ENCODE measurements at regions not wholly inside any gene's neighbourhood (a gene's known extent, or its start where the extent isn't known, plus 50 kb on each side); places are given as distances from the start of the nearest gene placed in this dataset.
"Not testable (repeated sequence)": the region's sequence is repeated elsewhere in the genome, so short reads cannot be mapped to it uniquely, and the experiment has no call there.

GRCh38 chr2:139410147-139410832, 630.1 kb upstream of the NXPH2 start:
- not testable (repeated sequence) for DNase-seq (ENCODE audit: low spot score)

DNA sequence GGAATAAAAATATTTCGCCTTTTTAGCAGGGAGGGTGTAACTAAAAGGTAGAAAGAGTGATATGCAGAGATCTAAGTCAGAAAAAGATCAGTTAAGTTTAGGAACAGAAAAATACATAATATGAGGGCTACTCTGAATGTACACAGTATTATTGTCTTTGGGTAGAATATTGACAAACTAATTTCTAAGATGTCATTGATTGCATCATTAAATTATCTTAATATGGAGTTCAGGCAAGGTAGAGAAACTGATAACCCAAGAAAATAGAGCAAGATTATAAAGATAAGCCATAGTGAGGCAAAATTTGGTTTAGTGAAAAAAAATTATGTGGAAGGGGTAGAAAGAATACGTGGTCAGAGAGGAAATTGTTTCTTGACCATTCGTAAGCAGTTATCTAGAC, 629.0 kb upstream of the NXPH2 start:
- DNase-seq (ENCODE audit: low spot score) = no peak

- no peak for DNase-seq (ENCODE audit: low spot score)
Measured at GRCh38 chr2:139403948-139404347, 623.8 kb upstream of the NXPH2 start.

- DNase-seq (ENCODE audit: low spot score) = no peak
Measured at GRCh38 chr2:139394801-139395200, 614.6 kb upstream of the NXPH2 start.

DNA sequence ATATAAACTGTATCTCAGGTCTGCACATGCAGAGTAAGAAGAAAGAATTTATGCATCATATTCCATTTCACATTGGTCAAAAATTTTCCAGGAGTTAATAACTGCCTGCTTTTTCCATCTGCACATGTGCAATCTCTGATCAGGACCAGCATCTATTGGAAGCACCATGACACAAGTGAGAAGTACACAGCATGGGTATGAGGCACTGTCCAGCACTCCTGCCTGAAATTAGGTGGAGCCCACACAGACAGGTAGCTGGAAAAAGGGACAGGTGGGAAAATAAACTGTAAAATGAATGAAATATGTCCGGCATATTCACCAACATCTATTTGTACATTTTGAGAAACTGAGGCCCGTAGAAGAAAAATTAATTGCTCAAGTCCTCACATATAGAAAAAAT, 609.2 kb upstream of the NXPH2 start:
- no peak for DNase-seq (ENCODE audit: low spot score)

GRCh38 chr2:139386401-139386800, 606.2 kb upstream of the NXPH2 start:
- DNase-seq (ENCODE audit: low spot score) = no peak

DNA sequence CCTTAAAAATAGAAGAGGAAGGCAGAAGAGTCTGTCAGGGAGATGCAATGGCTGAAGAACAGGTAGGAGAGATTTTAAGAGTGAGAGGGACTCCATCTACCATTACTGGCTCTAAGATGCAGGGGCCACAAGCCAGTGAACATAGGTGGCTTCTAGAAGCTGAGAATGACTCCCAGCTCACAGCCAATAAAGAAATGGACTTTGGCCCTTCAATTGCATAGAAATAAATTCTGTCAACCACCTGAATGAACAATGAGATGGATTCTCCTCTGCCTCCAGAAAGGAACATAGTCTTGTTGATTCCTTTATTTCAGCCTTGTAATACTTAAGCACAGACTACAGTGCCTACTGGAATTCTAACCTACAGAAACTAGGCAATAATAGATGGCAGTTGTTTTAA, 603.3 kb upstream of the NXPH2 start:
- no peak for DNase-seq (ENCODE audit: low spot score)

GRCh38 chr2:139380051-139380450, 599.9 kb upstream of the NXPH2 start:
- no peak for DNase-seq (ENCODE audit: low spot score)

DNA sequence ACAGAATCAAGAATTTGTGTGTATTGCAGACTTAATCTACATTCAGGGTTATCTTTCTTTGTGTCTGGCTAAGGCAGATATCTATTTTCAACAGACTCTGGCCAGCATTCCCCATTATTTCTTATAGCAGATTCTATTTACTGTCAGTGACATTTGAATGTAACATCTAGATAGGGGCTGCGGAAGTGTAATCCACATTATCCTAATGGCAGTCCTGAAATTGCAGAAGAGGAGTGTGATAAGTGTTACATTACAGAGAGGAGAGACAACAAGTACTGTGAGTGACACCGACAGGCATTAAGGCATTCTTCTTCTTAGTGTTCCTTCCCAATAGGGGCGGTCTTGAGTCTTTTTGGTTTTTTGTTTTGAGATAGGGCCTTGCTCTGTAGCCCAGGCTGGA, 598.2 kb upstream of the NXPH2 start:
- DNase-seq (ENCODE audit: low spot score) = no peak

- DNase-seq (ENCODE audit: low spot score) = no peak
Measured at GRCh38 chr2:139374296-139374850, 594.2 kb upstream of the NXPH2 start.

DNA sequence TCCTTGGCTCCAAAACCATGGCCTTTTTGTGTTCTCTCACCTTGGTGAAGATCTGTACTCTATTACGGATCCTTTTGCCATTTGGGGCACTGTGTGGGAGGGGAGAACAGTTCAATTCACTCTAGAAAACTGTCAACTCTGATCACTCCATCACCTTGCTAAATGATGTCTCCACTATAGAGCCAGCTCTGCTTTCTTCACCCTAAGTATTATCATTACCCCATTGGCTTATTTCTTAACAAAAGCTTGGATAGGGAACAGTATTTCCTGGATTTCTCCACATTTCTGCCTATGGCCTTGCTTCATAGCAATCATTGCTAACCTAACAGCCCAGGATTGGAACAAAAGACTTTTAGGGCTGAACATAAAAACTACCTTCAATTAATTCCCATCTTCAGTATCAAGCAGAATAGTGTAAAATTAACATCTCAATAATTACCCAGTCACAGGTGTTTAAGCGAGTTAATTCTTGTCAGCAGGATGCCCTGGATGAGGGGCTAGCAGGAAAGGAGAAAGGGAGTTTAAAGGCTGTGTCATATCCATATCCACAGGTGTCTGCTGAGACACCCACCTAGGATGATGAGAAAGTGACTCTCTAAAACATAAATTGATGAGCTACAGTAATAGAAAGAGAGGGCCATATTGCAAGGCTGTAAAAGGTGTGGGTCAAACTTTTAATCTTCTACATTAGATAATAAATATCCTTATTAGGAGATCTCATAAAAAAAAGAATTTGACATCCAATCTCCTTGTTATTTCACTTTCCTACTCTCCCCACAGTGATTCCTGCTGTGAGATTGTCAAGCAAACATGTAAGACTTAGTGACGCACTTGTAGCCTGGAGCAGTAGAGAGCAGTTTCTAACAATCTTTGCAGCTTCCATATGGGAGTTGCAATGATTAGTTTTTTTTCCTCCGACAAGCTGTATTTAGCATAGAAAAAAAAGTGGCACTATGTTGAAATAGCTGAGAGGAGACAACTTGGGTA, 589.5 kb upstream of the NXPH2 start:
- no peak for DNase-seq (ENCODE audit: low spot score)

GRCh38 chr2:139367416-139367815, 587.2 kb upstream of the NXPH2 start:
- no peak for DNase-seq (ENCODE audit: low spot score)

DNA sequence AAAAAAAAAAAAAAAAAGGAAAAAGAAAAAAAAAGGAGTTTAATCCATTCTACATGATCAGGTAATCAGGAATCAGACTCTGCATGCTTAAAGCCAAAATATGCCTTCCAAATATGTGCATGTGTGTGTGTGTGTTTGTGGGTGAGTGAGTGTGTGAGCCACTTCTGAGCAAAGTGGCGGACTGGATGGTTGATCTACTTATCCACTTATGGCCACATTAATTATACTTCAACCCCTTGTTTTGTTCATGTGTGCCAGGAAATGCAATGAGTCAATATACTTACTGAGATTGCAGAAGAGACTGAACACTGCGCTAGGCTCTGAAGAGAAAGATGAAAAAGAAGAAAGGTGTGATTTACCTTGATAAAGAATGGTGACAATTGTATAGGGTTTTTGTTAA, 586.5 kb upstream of the NXPH2 start:
- DNase-seq (ENCODE audit: low spot score) = no peak

DNA sequence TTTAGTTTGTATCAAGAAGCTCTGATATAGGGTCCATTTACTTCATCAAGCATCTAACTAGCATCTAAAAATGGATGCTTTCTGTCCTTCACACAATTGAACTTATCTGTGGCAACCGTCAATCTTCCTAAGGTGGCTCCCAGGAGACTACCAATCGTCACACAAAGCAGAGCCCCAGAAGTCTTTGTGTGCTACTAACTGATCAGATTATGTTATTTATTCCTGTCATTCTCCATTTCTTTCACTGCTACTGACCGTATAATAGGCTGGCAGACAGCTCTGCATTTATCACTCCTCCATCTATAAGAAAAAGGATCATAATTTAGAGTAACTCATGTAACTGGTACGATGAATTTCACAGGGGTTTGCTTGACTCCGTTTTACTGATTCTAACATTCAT, 585.0 kb upstream of the NXPH2 start:
- no peak for DNase-seq (ENCODE audit: low spot score)

DNA sequence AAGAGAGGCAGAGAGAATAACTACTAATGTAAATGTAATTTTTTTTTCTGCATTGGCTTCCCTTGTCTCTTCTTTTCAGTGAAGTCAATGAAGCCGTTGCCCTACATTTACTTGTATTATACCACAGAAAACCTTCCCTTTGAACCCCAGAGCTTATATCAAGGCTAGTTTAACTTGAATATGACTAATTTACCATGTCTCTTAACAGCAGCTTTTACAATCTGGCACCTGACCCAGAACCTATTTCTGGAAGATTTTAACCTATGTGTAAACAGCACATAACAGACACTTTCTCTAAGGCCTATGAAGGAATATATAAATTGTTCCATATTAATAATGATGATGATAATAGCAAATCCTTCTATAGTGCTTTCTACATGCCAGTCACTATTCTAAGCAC, 580.5 kb upstream of the NXPH2 start:
- DNase-seq (ENCODE audit: low spot score) = no peak

DNA sequence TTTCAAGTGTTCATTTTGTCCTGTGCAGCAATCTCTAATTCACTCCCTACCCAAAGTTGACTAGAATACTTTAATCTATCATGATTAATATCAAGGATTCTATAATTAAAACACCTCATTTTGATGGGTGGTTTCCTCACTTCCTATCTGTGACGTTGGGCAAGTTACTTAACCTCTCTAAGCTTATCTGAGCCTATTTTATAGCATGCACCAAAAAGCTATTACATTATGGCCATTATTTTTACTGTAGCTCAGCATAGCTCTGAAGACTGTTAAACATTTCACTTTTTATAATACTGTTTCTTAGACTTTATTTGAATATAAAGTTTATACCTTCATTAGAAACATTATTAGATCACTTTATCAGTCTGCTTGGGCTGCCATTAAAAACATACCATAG, 579.6 kb upstream of the NXPH2 start:
- DNase-seq (ENCODE audit: low spot score) = no peak

DNA sequence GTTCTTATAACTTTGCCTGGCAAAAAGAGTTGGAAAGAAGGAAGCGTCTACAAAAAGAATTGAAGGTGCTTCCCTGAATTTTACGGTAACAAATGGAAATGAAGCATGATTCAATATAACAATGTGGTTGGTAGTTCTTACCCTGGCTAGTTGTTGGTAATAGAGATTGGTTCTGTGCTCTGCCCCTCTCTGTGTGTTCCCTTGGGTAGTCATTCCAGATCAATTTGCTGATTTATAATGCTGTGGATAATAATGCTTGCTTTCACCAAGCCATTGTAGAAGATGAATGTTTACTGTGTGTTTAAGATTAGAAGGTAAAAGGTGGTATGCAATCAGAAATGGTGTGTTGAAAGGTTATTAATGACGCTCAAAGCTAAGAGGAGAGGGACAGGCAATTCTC, 577.8 kb upstream of the NXPH2 start:
- no peak for DNase-seq (ENCODE audit: low spot score)

- DNase-seq (ENCODE audit: low spot score) = no peak
Measured at GRCh38 chr2:139354518-139354917, 574.3 kb upstream of the NXPH2 start.

DNA sequence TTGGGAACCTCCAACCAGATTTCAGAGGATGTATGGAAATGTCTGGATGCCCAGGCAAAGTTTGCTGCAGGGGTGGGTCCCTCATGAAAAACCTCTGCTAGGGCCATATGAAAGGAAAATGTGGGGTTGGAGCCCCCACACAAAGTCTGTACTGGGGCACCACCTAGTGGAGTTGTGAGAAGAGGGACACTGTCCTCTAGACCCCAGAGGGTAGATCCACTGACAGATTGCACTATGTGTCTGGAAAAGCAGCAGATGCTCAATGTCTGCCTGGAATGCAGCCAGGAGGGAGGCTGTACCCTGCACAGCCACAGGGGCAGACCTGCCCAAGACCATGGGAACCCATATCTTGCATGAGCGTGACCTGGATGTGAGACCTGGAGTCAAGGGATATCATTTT, 573.7 kb upstream of the NXPH2 start:
- no peak for DNase-seq (ENCODE audit: low spot score)

- no peak for DNase-seq (ENCODE audit: low spot score)
Measured at GRCh38 chr2:139317259-139317658, 537.1 kb upstream of the NXPH2 start.

DNA sequence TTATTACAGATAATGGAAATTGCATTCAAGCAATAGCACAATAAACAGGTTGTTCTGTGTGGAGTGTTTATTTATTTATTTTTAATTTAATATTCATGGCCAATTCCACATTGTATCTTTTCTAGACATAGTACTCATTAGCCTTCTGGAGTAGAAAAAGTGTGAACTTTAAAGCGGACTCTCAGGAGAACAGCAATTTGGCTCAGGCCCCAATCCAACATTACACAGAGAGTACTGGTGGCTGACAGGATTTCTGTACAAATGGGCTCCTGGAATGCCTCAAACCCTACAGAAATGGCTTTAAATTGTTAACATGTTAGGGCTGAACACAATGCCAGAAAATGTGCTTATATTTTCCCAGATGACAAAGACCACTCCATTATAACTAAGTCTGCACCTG, 533.9 kb upstream of the NXPH2 start:
- DNase-seq (ENCODE audit: low spot score) = no peak

DNA sequence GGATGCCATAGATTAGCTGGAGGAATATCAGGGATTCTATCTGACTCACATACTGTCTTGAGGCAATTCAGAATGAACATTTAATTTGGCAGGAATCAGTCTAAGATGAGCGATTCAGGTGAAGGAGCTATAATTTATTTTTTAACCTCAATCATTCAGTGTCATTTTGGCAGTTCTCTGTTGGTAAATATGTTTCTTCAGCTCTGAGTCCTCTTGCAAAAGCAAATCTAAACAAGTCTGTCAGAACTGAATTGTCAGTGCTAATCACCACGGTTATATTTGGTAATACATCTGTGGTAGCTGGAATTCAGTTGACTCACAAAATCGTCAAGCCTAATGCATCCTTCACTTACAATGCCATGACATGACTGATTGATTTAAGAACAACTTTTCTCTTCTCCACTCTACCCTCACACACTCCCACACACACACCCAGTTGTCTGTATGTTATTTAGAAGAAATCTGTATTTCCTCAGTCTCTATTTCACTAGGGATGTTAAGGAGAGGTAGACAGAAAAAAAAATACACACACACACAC, 516.6 kb upstream of the NXPH2 start:
- no peak for DNase-seq (ENCODE audit: low spot score)

DNA sequence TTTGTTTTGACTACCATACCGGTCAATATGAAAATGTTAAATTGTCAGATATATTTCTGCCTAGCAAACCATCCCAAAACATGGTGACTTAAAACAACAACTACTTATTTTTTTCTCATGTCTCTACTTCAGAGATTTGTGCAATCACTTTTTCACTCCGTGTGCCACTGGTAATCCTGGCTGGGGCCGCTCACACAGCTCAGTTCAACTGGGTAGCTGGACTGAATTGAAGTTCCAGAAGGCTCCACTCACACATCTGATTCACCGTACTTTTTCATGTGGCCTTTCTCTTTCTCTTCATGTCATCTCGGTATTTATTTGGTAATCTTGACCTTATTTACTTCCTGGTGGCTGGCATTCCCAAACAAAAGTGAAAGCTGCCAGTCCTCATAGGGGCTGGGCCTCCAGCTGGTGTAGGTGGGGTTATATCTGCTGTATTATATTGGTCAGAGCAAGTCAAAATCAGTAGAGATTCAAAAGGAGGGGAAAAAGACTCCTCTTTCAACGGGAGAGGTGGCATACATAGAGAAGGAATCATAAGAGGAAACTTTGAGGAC, 513.9 kb upstream of the NXPH2 start:
- no peak for DNase-seq (ENCODE audit: low spot score)
